GM12892 (cell line): ENCODE measurements at regions not wholly inside any gene's neighbourhood (a gene's known extent, or its start where the extent isn't known, plus 50 kb on each side); places are given as distances from the start of the nearest gene placed in this dataset.
"Not testable (repeated sequence)": the region's sequence is repeated elsewhere in the genome, so short reads cannot be mapped to it uniquely, and the experiment has no call there.

Source experiments
- POLR2A ChIP-seq: IDR thresholded peaks from 2 replicates; pipeline ENCODE4 v1.6.1; 2011; ENCODE audit warnings: low read depth, low read length, control low read depth
- POLR2AphosphoS5 ChIP-seq: IDR thresholded peaks from 2 replicates; pipeline ENCODE4 v1.6.1; 2011; ENCODE audit warnings: low read depth, low read length, control low read depth
- TAF1 ChIP-seq: IDR thresholded peaks from 2 replicates; pipeline ENCODE4 v1.6.1; 2011; ENCODE audit warnings: low read depth, mild to moderate bottlenecking, control low read depth, low read length, borderline replicate concordance

DNA sequence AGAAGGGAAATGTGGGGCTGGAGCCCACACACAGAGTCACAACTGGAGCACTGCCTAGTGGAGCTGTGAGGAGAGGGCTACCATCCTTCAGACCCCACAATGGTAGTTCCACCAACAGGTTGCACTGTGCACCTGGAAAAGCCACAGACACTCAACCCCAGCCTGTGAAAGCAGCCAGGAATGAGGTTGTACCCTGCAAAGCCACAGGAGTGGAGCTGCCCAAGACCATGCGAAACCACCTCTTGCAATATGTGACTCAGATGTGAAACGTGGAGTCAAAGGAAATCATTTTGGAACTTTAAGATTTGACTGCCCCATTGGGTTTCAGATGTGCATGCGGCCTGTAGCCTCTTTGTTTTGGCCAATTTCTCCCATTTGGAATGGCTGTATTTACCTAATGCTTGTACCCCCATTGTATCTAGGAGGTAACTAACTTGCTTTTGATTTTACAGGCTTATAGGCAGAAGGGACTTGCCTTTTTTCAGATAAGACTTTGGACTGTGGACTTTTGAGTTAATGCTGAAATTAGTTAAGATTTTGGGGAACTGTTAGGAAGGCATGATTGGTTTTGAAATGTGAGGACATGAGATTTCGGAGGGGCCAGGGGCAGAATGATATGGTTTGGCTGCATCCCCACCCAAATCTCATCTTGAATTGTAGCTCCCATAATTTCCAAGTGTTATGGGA, 348.9 kb upstream of the RPS23 start:
- TF ChIP-seq POLR2A, TAF1, POLR2AphosphoS5: not testable (repeated sequence)
